HTR-8/SVneo (cell line): ENCODE measurements at regions not wholly inside any gene's neighbourhood (a gene's known extent, or its start where the extent isn't known, plus 50 kb on each side); places are given as distances from the start of the nearest gene placed in this dataset.

ENCODE experiments used
- DNase-seq: peaks from one replicate; pipeline ENCODE4 v3.0.0; 2011; ENCODE audit warnings: low spot score, mixed read lengths; ENCODE audit not compliant: insufficient read length
- FAIRE-seq: peaks from 2 replicates; lab custom pipeline; 2011; peaks lifted over from hg19 to GRCh38; lab: Jason Lieb, UNC

- DNase-seq (no peak), FAIRE-seq (peak; percentile 20)
Observed at GRCh38 chr10:30793093-30793492, 163.5 kb upstream of the LYZL2 start.

- DNase-seq (no peak), FAIRE-seq (no peak)
Observed at GRCh38 chr10:30792025-30792424, 162.5 kb upstream of the LYZL2 start.

- FAIRE-seq (no peak), DNase-seq (no peak)
Observed at GRCh38 chr10:30791197-30791611, 161.7 kb upstream of the LYZL2 start.

GRCh38 chr10:30789806-30790205, 160.3 kb upstream of the LYZL2 start:
- peak; percentile 16 for FAIRE-seq
- DNase-seq, result no peak

GRCh38 chr10:30788307-30788706, 158.8 kb upstream of the LYZL2 start:
- DNase-seq (no peak), FAIRE-seq (no peak)

- FAIRE-seq, result no peak
Observed at GRCh38 chr10:30786906-30787305, 157.4 kb upstream of the LYZL2 start.

GRCh38 chr10:30786131-30786530, 156.6 kb upstream of the LYZL2 start:
- FAIRE-seq, result peak; percentile 42

More at GRCh38 chr10:30786906-30787305, 157.4 kb upstream of the LYZL2 start:
- DNase-seq, result no peak

GRCh38 chr10:30784897-30785605, 155.5 kb upstream of the LYZL2 start:
- FAIRE-seq (no peak), DNase-seq (peak; percentile 64)

More at GRCh38 chr10:30786131-30786530, 156.6 kb upstream of the LYZL2 start:
- DNase-seq, result no peak

GRCh38 chr10:30784524-30784896, 155.0 kb upstream of the LYZL2 start:
- DNase-seq, result no peak
- FAIRE-seq, result no peak

- FAIRE-seq, result peak; percentile 76
Observed at GRCh38 chr10:30783939-30784501, 154.5 kb upstream of the LYZL2 start.

GRCh38 chr10:30782537-30783461, 153.2 kb upstream of the LYZL2 start:
- DNase-seq, result no peak
- no peak for FAIRE-seq

More at GRCh38 chr10:30783939-30784501, 154.5 kb upstream of the LYZL2 start:
- DNase-seq, result peak; percentile 91

- FAIRE-seq (no peak), DNase-seq (no peak)
Observed at GRCh38 chr10:30782157-30782536, 152.6 kb upstream of the LYZL2 start.

GRCh38 chr10:30781670-30782121, 152.1 kb upstream of the LYZL2 start:
- DNase-seq (no peak), FAIRE-seq (no peak)

GRCh38 chr10:30778769-30779168, 149.2 kb upstream of the LYZL2 start:
- DNase-seq (no peak), FAIRE-seq (no peak)

- DNase-seq (no peak), FAIRE-seq (peak; percentile 57)
Observed at GRCh38 chr10:30775779-30776591, 146.4 kb upstream of the LYZL2 start.

GRCh38 chr10:30774261-30774660, 144.7 kb upstream of the LYZL2 start:
- no peak for DNase-seq
- FAIRE-seq, result no peak

- FAIRE-seq, result peak; percentile 98
- no peak for DNase-seq
Observed at GRCh38 chr10:30773501-30773900, 143.9 kb upstream of the LYZL2 start.

GRCh38 chr10:30770816-30771215, 141.3 kb upstream of the LYZL2 start:
- peak; percentile 28 for FAIRE-seq

GRCh38 chr10:30770229-30770628, 140.7 kb upstream of the LYZL2 start:
- DNase-seq (no peak), FAIRE-seq (no peak)

More at GRCh38 chr10:30770816-30771215, 141.3 kb upstream of the LYZL2 start:
- DNase-seq, result no peak

GRCh38 chr10:30769361-30769760, 139.8 kb upstream of the LYZL2 start:
- DNase-seq (no peak), FAIRE-seq (no peak)
